Urinary bladder (tissue), 3 donors: ENCODE measurements at regions not wholly inside any gene's neighbourhood (a gene's known extent, or its start where the extent isn't known, plus 50 kb on each side); places are given as distances from the start of the nearest gene placed in this dataset.
"Not testable (repeated sequence)": the region's sequence is repeated elsewhere in the genome, so short reads cannot be mapped to it uniquely, and the experiment has no call there.

ENCODE experiments used
- DNase-seq: peaks from one replicate; pipeline ENCODE4 v3.0.0-alpha.2; 2015; ENCODE audit errors: extremely low spot score
- H3K27ac ChIP-seq: one replicate; pipeline ENCODE4 v1.5.1; 2013; ENCODE audit warnings: low read depth, mild to moderate bottlenecking, moderate library complexity
- H3K36me3 ChIP-seq: one replicate; pipeline ENCODE4 v1.6.1; 2013; ENCODE audit warnings: mild to moderate bottlenecking, moderate library complexity; ENCODE audit not compliant: insufficient read depth
- H3K4me1 ChIP-seq: one replicate; pipeline ENCODE4 v1.6.1; 2013; ENCODE audit warnings: mild to moderate bottlenecking, moderate library complexity; ENCODE audit not compliant: insufficient read depth
- H3K4me3 ChIP-seq: one replicate; pipeline ENCODE4 v1.5.1; 2013; ENCODE audit warnings: low read depth, low read length
- WGBS: extraction: QIAGEN DNeasy Blood & Tissue Kit; methylation state at CpG from one replicate; pipeline ENCODE4 v1.1.7; 2013; 5-methylcytosine and 5-hydroxymethylcytosine counted together
- donor health status: healthy with polysubstance abuse.
- donor health status: healthy.

- DNase-seq = no peak
- no peaks in the 10 kb centered on the region for H3K36me3 ChIP-seq
- no peak overlapping the region for H3K4me3 ChIP-seq
- H3K4me1 ChIP-seq = peaks cover 1% of the 10 kb centered on the region
- 67% methylated on average over 6 of the region's 6 CpGs for WGBS
- no peak overlapping the region for H3K27ac ChIP-seq
Measured at GRCh38 chr2:236785611-236786057, 216.0 kb downstream of the ACKR3 start.

- DNase-seq = no peak
- H3K4me3 ChIP-seq = no peak overlapping the region
- H3K4me1 ChIP-seq = peaks cover 1% of the 10 kb centered on the region
- H3K36me3 ChIP-seq = no peaks in the 10 kb centered on the region
- H3K27ac ChIP-seq = no peak overlapping the region
- 86% methylated on average over 4 of the region's 4 CpGs for WGBS
Measured at GRCh38 chr2:236786751-236787150, 217.1 kb downstream of the ACKR3 start.

- H3K4me3 ChIP-seq, DNase-seq, H3K36me3 ChIP-seq, H3K4me1 ChIP-seq, H3K27ac ChIP-seq: not testable (repeated sequence)
- WGBS = 89% methylated on average over 5 of the region's 5 CpGs
Measured at GRCh38 chr2:236787376-236787775, 217.8 kb downstream of the ACKR3 start.

GRCh38 chr2:236787885-236788284 lies 218.3 kb downstream of the ACKR3 start:
- 78% methylated on average over 7 of the region's 7 CpGs for WGBS
- H3K27ac ChIP-seq = no peak overlapping the region

GRCh38 chr2:236790963-236791362 lies 221.3 kb downstream of the ACKR3 start:
- H3K4me3 ChIP-seq = no peak overlapping the region
- 36% methylated on average over 6 of the region's 6 CpGs for WGBS
- no peaks in the 10 kb centered on the region for H3K36me3 ChIP-seq
- DNase-seq = no peak
- H3K4me1 ChIP-seq = peaks cover 1% of the 10 kb centered on the region
- no peak overlapping the region for H3K27ac ChIP-seq

More at GRCh38 chr2:236787885-236788284, 218.3 kb downstream of the ACKR3 start:
- Histone ChIP-seq H3K36me3 (no peaks in the 10 kb centered on the region), H3K4me3 (no peak overlapping the region), H3K4me1 (peaks cover 1% of the 10 kb centered on the region)
- no peak for DNase-seq

- no peak for DNase-seq
- Histone ChIP-seq H3K4me1 (no peaks in the 10 kb centered on the region), H3K27ac (no peak overlapping the region), H3K36me3 (no peaks in the 10 kb centered on the region), H3K4me3 (no peak overlapping the region)
- WGBS = 81% methylated on average over 37 of the region's 37 CpGs
Measured at GRCh38 chr2:236793023-236794011, 223.7 kb downstream of the ACKR3 start.

GRCh38 chr2:236794176-236794957 lies 224.7 kb downstream of the ACKR3 start:
- 55% methylated on average over 14 of the region's 14 CpGs for WGBS
- peak overlapping the region; percentile 12 for H3K27ac ChIP-seq
- no peaks in the 10 kb centered on the region for H3K36me3 ChIP-seq
- no peak for DNase-seq
- no peak overlapping the region for H3K4me3 ChIP-seq
- no peaks in the 10 kb centered on the region for H3K4me1 ChIP-seq

- Histone ChIP-seq H3K27ac (no peak overlapping the region), H3K36me3 (no peaks in the 10 kb centered on the region), H3K4me1 (no peaks in the 10 kb centered on the region), H3K4me3 (no peak overlapping the region)
- WGBS = 90% methylated on average over 11 of the region's 11 CpGs
- no peak for DNase-seq
Measured at GRCh38 chr2:236795169-236795860, 225.7 kb downstream of the ACKR3 start.

- Histone ChIP-seq H3K36me3 (no peaks in the 10 kb centered on the region), H3K27ac (no peak overlapping the region), H3K4me3 (no peak overlapping the region), H3K4me1 (no peaks in the 10 kb centered on the region)
- 98% methylated on average over 8 of the region's 8 CpGs for WGBS
- no peak for DNase-seq
Measured at GRCh38 chr2:236795861-236796219, 226.2 kb downstream of the ACKR3 start.

GRCh38 chr2:236796236-236796635 lies 226.6 kb downstream of the ACKR3 start:
- DNase-seq = no peak
- Histone ChIP-seq H3K4me3 (no peak overlapping the region), H3K4me1 (no peaks in the 10 kb centered on the region), H3K36me3 (no peaks in the 10 kb centered on the region), H3K27ac (no peak overlapping the region)
- WGBS = 97% methylated on average over 2 of the region's 2 CpGs

GRCh38 chr2:236797411-236797810 lies 227.8 kb downstream of the ACKR3 start:
- Histone ChIP-seq H3K36me3 (no peaks in the 10 kb centered on the region), H3K4me3 (no peak overlapping the region), H3K4me1 (no peaks in the 10 kb centered on the region), H3K27ac (no peak overlapping the region)
- DNase-seq = no peak
- 83% methylated on average over 7 of the region's 7 CpGs for WGBS

DNA sequence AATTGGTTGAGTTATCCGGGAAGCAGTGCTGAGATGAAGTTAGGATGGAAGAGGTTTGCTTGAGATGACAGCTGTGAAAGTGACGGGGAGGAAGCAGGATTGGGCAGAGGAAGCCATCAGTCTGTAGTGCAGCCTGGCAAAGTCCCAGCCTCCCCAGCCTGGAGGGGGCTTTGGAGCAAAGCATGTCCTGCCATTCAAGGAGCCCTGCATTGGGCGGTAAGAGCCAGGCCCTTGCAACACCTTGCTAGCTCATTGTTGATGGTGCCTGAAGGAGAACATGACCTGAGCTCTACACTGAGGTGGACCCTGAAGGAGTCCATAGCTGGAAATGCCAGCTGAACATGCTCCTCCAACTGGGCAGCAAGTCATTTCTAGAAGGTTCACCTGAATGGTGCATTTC lies 228.9 kb downstream of the ACKR3 start:
- H3K27ac ChIP-seq = no peak overlapping the region
- DNase-seq = no peak
- H3K36me3 ChIP-seq = no peaks in the 10 kb centered on the region
- WGBS = 98% methylated on average over 3 of the region's 3 CpGs
- no peak overlapping the region for H3K4me3 ChIP-seq
- H3K4me1 ChIP-seq = no peaks in the 10 kb centered on the region

DNA sequence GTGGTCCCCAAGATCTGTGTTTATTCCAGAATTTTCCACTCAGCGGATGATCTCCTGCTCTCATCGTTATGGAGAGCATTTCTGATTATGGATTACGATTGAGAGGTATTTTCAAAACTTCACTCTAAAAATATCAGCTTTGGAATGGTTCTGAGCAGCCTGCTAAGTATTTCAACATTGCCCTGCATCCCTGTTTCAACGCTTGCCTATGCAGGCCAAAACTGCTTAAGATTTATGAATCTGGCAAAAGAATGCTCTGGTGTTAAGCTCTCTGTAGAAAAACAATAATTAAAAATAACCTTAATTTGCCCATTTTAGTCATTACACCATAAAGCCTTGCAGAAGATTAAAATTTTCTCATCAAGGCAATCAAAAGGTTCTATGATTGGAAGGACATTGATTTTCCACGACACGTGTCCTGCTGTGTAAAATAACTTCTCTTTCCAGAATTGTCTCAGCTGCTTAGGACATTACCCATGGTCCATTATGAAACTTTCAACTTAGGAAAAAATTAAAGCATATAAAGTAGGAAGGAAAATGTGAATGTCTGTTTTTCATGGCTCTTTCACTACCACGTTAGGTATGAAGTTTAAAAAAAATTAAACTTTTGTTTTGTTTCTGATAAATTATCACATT lies 229.9 kb downstream of the ACKR3 start:
- Histone ChIP-seq H3K4me3 (no peak overlapping the region), H3K4me1 (no peaks in the 10 kb centered on the region), H3K36me3 (no peaks in the 10 kb centered on the region), H3K27ac (no peak overlapping the region)
- WGBS = 79% methylated on average over 7 of the region's 7 CpGs
- DNase-seq = no peak
